ENCODE measurements at regions not wholly inside any gene's neighbourhood (a gene's known extent, or its start where the extent isn't known, plus 50 kb on each side); places are given as distances from the start of the nearest gene placed in this dataset.

- ATAC-seq, result no peak
- intact Hi-C loops (cut with micrococcal nuclease; ENCODE audit: unreplicated experiment) (no loop called here), in situ Hi-C loops (cut with HindIII; ENCODE audit: low pct_unique_long_range_greater_than_20kb, low sequenced_read_pairs) (no loop called here)
- no peaks in the 10 kb centered on the region for H3K9me3 ChIP-seq (ENCODE audit: control insufficient read depth, insufficient read depth, low read depth, low read length)
- POLR2A ChIA-PET, result no interaction called here
- H3K36me3 ChIP-seq (ENCODE audit: control insufficient read depth, insufficient read depth, low read length), result no peaks in the 10 kb centered on the region
- no peaks in the 10 kb centered on the region for H3K4me1 ChIP-seq (ENCODE audit: control insufficient read depth, insufficient read depth, low read length)
- no peak overlapping the region for H3K4me3 ChIP-seq (ENCODE audit: low read depth in 2 of 2, low read length in 2 of 2)
- no TSS peak for BruUV-seq (replicated peaks)
- H3K27me3 ChIP-seq (ENCODE audit: control insufficient read depth, insufficient read depth, low read length), result no peaks in the 10 kb centered on the region
- DNase-seq (ENCODE audit: low read depth, low spot score), result no peak
- H3K27ac ChIP-seq (ENCODE audit: low read length), result no peak overlapping the region
- TF ChIP-seq SIN3A (IDR thresholded peaks at IDR 0.05; ENCODE audit: borderline replicate concordance, insufficient read depth, low read depth, low read length) (no peak), TCF7L2 (IDR thresholded peaks at IDR 0.05; ENCODE audit: low read depth, low read length) (no peak)
- CTCF ChIA-PET, result no interaction called here
Observed at GRCh38 chr9:80883426-80883825, 805.9 kb downstream of the TLE1 start.

GRCh38 chr9:80881940-80882339 is 807.4 kb downstream of the TLE1 start:
- DNase-seq (ENCODE audit: low read depth, low spot score), result no peak
- H3K4me1 ChIP-seq (ENCODE audit: control insufficient read depth, insufficient read depth, low read length), result no peaks in the 10 kb centered on the region
- no peaks in the 10 kb centered on the region for H3K27me3 ChIP-seq (ENCODE audit: control insufficient read depth, insufficient read depth, low read length)
- no peaks in the 10 kb centered on the region for H3K9me3 ChIP-seq (ENCODE audit: control insufficient read depth, insufficient read depth, low read depth, low read length)
- BruUV-seq (replicated peaks), result no TSS peak
- ChIA-PET POLR2A (no interaction called here), CTCF (no interaction called here)
- TF ChIP-seq CTCF (IDR thresholded peaks at IDR 0.05), result no peak
- TF ChIP-seq SIN3A (IDR thresholded peaks at IDR 0.05; ENCODE audit: borderline replicate concordance, insufficient read depth, low read depth, low read length), result no peak
- TF ChIP-seq POLR2AphosphoS5 (IDR thresholded peaks at IDR 0.05; ENCODE audit: low read depth, low read length), result no peak
- no peak for TF ChIP-seq REST (IDR thresholded peaks at IDR 0.05; ENCODE audit: insufficient read depth in 1 of 2, low read depth in 2 of 2, low read length in 1 of 2)
- TF ChIP-seq TCF7L2 (IDR thresholded peaks at IDR 0.05; ENCODE audit: low read depth, low read length), result no peak
- H3K36me3 ChIP-seq (ENCODE audit: control insufficient read depth, insufficient read depth, low read length), result no peaks in the 10 kb centered on the region
- ATAC-seq, result no peak
- intact Hi-C loops (cut with micrococcal nuclease; ENCODE audit: unreplicated experiment) (no loop called here), in situ Hi-C loops (cut with HindIII; ENCODE audit: low pct_unique_long_range_greater_than_20kb, low sequenced_read_pairs) (no loop called here)
- H3K27ac ChIP-seq (ENCODE audit: low read length), result no peak overlapping the region
- H3K4me3 ChIP-seq (ENCODE audit: low read depth in 2 of 2, low read length in 2 of 2), result no peak overlapping the region

GRCh38 chr9:80881320-80881719 is 808.0 kb downstream of the TLE1 start:
- DNase-seq (ENCODE audit: low read depth, low spot score) (no peak), ATAC-seq (no peak)
- Histone ChIP-seq H3K36me3 (ENCODE audit: control insufficient read depth, insufficient read depth, low read length) (no peaks in the 10 kb centered on the region), H3K27me3 (ENCODE audit: control insufficient read depth, insufficient read depth, low read length) (no peaks in the 10 kb centered on the region), H3K4me1 (ENCODE audit: control insufficient read depth, insufficient read depth, low read length) (no peaks in the 10 kb centered on the region), H3K4me3 (ENCODE audit: low read depth in 2 of 2, low read length in 2 of 2) (no peak overlapping the region), H3K27ac (ENCODE audit: low read length) (no peak overlapping the region), H3K9me3 (ENCODE audit: control insufficient read depth, insufficient read depth, low read depth, low read length) (no peaks in the 10 kb centered on the region)
- POLR2A ChIA-PET, result no interaction called here
- intact Hi-C loops (cut with micrococcal nuclease; ENCODE audit: unreplicated experiment), result no loop called here
- in situ Hi-C loops (cut with HindIII; ENCODE audit: low pct_unique_long_range_greater_than_20kb, low sequenced_read_pairs), result no loop called here
- TF ChIP-seq TCF7L2 (IDR thresholded peaks at IDR 0.05; ENCODE audit: low read depth, low read length), result no peak
- CTCF ChIA-PET, result no interaction called here
- no TSS peak for BruUV-seq (replicated peaks)

Data from Panc1 (cell line).